HG03565 (cell line): ENCODE measurements at regions not wholly inside any gene's neighbourhood (a gene's known extent, or its start where the extent isn't known, plus 50 kb on each side); places are given as distances from the start of the nearest gene placed in this dataset.

Experiments
- ATAC-seq: cut with Tn5 transposase; IDR thresholded peaks from one replicate; pipeline ENCODE4 v1.9.1; 2021; ENCODE audit warnings: mild to moderate bottlenecking, moderate library complexity; ENCODE audit not compliant: unreplicated experiment

- no peak for ATAC-seq
Measured at GRCh38 chr2:126512026-126512425, 143.9 kb upstream of the GYPC start.

- no peak for ATAC-seq
Measured at GRCh38 chr2:126513033-126513432, 142.9 kb upstream of the GYPC start.

- no peak for ATAC-seq
Measured at GRCh38 chr2:126515471-126515870, 140.5 kb upstream of the GYPC start.

- ATAC-seq, result no peak
Measured at GRCh38 chr2:126518196-126518595, 137.8 kb upstream of the GYPC start.

- ATAC-seq, result no peak
Measured at GRCh38 chr2:126527836-126528490, 128.0 kb upstream of the GYPC start.

- ATAC-seq, result no peak
Measured at GRCh38 chr2:126531029-126531428, 124.9 kb upstream of the GYPC start.

- no peak for ATAC-seq
Measured at GRCh38 chr2:126534478-126534877, 121.5 kb upstream of the GYPC start.

GRCh38 chr2:126535408-126535807 lies 120.5 kb upstream of the GYPC start:
- no peak for ATAC-seq

GRCh38 chr2:126536605-126537200 lies 119.3 kb upstream of the GYPC start:
- ATAC-seq, result no peak

- ATAC-seq, result no peak
Measured at GRCh38 chr2:126539101-126539500, 116.9 kb upstream of the GYPC start.

- ATAC-seq, result no peak
Measured at GRCh38 chr2:126542247-126542646, 113.7 kb upstream of the GYPC start.

- ATAC-seq, result no peak
Measured at GRCh38 chr2:126543081-126543480, 112.9 kb upstream of the GYPC start.

- no peak for ATAC-seq
Measured at GRCh38 chr2:126558029-126558428, 97.9 kb upstream of the GYPC start.

GRCh38 chr2:126568734-126569133 lies 87.2 kb upstream of the GYPC start:
- no peak for ATAC-seq

- ATAC-seq, result no peak
Measured at GRCh38 chr2:126571403-126571802, 84.6 kb upstream of the GYPC start.

GRCh38 chr2:126575631-126576030 lies 80.3 kb upstream of the GYPC start:
- ATAC-seq, result no peak

GRCh38 chr2:126579868-126580267 lies 76.1 kb upstream of the GYPC start:
- no peak for ATAC-seq

GRCh38 chr2:126586317-126586716 lies 69.6 kb upstream of the GYPC start:
- no peak for ATAC-seq

- no peak for ATAC-seq
Measured at GRCh38 chr2:126599062-126599461, 56.9 kb upstream of the GYPC start.

- no peak for ATAC-seq
Measured at GRCh38 chr2:126600742-126601141, 55.2 kb upstream of the GYPC start.

- no peak for ATAC-seq
Measured at GRCh38 chr2:126602334-126602733, 53.6 kb upstream of the GYPC start.
